Lung (tissue), 11 donors: ENCODE measurements at regions not wholly inside any gene's neighbourhood (a gene's known extent, or its start where the extent isn't known, plus 50 kb on each side); places are given as distances from the start of the nearest gene placed in this dataset.

Experiments
- ATAC-seq: fragments of 200-7000 bp; cut with Tn5 transposase; one replicate; pipeline ENCODE4 v1.9.1; 2020; ENCODE audit warnings: moderate number of reproducible peaks; ENCODE audit not compliant: insufficient read depth, low FRiP score
- DNase-seq, 3 donors: peaks; one replicate each; pipeline ENCODE4 v3.0.0-alpha.2; 2013 to 2017
- H3K27ac ChIP-seq, 2 donors: one replicate each; pipeline ENCODE4 v1.5.1; 2013; ENCODE audit warnings: mild to moderate bottlenecking in 2 of 2, moderate library complexity in 2 of 2, control low read depth in 1 of 2, inconsistent platforms in 1 of 2, low read depth in 1 of 2, low read length in 1 of 2
- H3K27me3 ChIP-seq, 3 donors: one replicate each; pipeline ENCODE4 v1.5.1; 2013; ENCODE audit warnings: low read length in 2 of 3; ENCODE audit not compliant: control insufficient read depth in 3 of 3, insufficient read depth in 3 of 3
- H3K36me3 ChIP-seq, 4 donors: one replicate each; pipeline ENCODE4 v1.5.1; 2013; ENCODE audit warnings: low read length in 4 of 4, mild to moderate bottlenecking in 1 of 4, moderate library complexity in 1 of 4; ENCODE audit not compliant: control insufficient read depth in 4 of 4, insufficient read depth in 4 of 4
- H3K4me1 ChIP-seq, 5 donors: one replicate each; pipeline ENCODE4 v1.5.1; 2013; ENCODE audit warnings: low read length in 5 of 5, mild to moderate bottlenecking in 2 of 5, moderate library complexity in 1 of 5; ENCODE audit not compliant: control insufficient read depth in 5 of 5, insufficient read depth in 5 of 5
- H3K4me3 ChIP-seq: one replicate; pipeline ENCODE4 v1.5.1; 2013; ENCODE audit warnings: mild to moderate bottlenecking, control low read depth, moderate library complexity
- H3K9ac ChIP-seq, 2 donors: one replicate each; pipeline ENCODE4 v1.5.1; 2013; ENCODE audit warnings: low read length in 2 of 2, control low read depth in 1 of 2; ENCODE audit not compliant: insufficient read depth in 1 of 2
- H3K9me3 ChIP-seq, 4 donors: one replicate each; pipeline ENCODE4 v1.5.1; 2013; ENCODE audit warnings: low read length in 3 of 4, mild to moderate bottlenecking in 1 of 4, moderate library complexity in 1 of 4; ENCODE audit not compliant: control insufficient read depth in 4 of 4, insufficient read depth in 3 of 4
- WGBS, 2 donors: extraction: QIAGEN DNeasy Blood & Tissue Kit; methylation state at CpG; one replicate each; pipeline ENCODE4 v1.1.7; 2013; 5-methylcytosine and 5-hydroxymethylcytosine counted together
- TF ChIP-seq, protein P1 (sequence below): IDR thresholded peaks from 2 replicates; pipeline ENCODE4 v1.5.1; 2012; ENCODE audit warnings: mild to moderate bottlenecking; ENCODE audit errors: control extremely low read depth, extremely low read depth
- donor health status: control.
- donor health status: control.
- donor health status: Bipolar disorder and iron deficiency.
- donor health status: healthy.
- donor health status: DM: yes; HTN: yes; CAD: no.

DNA sequence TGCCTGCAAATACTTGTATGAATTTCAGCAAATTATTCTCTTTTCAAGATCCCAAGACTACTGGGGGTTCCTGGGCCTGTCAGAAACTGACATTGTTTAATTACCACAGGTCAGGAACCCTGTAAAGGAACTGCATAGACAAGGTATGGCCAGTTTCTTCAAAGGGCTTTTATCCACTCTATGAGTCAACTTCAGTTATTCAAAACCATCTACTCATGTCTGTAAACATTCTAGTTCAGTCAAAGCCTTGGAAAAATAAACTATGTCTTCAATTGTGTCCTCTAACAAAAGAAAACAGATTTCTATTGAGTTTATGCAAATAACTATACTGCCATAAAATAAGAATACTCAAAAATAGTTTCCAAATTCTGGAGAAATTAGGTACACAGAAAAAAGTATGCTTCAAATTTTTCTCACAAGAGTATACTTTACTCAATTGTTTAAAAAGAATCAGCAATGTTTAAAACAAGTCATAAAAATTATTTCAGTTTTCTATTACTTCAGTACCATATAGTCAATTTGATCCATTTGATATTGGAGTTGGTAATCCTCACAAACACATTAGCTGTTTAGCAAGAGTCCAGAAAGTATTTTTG is 486.4 kb upstream of the PCDH20 start:
- Histone ChIP-seq H3K36me3 (no peaks in the 10 kb centered on the region), H3K4me1 (no peaks in the 10 kb centered on the region), H3K9ac (no peak overlapping the region), H3K27ac (no peak overlapping the region), H3K27me3 (no peaks in the 10 kb centered on the region), H3K4me3 (no peak overlapping the region), H3K9me3 (no peaks in the 10 kb centered on the region)
- DNase-seq (no peak), ATAC-seq (no peak)
- TF ChIP-seq, protein P1, sequence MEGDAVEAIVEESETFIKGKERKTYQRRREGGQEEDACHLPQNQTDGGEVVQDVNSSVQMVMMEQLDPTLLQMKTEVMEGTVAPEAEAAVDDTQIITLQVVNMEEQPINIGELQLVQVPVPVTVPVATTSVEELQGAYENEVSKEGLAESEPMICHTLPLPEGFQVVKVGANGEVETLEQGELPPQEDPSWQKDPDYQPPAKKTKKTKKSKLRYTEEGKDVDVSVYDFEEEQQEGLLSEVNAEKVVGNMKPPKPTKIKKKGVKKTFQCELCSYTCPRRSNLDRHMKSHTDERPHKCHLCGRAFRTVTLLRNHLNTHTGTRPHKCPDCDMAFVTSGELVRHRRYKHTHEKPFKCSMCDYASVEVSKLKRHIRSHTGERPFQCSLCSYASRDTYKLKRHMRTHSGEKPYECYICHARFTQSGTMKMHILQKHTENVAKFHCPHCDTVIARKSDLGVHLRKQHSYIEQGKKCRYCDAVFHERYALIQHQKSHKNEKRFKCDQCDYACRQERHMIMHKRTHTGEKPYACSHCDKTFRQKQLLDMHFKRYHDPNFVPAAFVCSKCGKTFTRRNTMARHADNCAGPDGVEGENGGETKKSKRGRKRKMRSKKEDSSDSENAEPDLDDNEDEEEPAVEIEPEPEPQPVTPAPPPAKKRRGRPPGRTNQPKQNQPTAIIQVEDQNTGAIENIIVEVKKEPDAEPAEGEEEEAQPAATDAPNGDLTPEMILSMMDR = no peak

DNA sequence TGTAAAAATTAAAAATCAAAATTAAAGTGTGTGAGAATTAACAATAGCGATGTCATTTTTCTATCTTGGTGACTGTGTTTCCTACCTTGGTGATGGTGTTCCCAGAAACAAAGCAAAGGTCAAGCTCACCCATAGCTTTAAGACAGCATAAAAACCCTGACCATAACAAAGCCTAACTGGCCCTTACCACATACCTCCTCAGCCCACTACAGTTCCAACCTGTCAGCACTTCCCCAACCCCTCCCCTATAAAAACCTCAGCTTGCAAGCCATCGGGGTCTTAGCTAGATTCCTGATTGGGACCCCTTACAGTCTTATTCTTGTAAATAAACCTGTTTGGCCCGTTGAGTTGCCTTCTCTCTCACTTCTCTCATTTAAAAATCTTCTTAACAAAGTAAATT is 484.4 kb upstream of the PCDH20 start:
- no peak overlapping the region for H3K4me3 ChIP-seq
- no peaks in the 10 kb centered on the region for H3K36me3 ChIP-seq
- no peak overlapping the region for H3K9ac ChIP-seq
- 50 to 51% methylated on average over 3 of the region's 3 CpGs for WGBS, 2 donors
- no peaks in the 10 kb centered on the region for H3K27me3 ChIP-seq
- TF ChIP-seq, protein P1 = no peak
- H3K4me1 ChIP-seq = no peaks in the 10 kb centered on the region
- H3K9me3 ChIP-seq = no peaks in the 10 kb centered on the region
- H3K27ac ChIP-seq = no peak overlapping the region
- ATAC-seq (no peak), DNase-seq (no peak)

DNA sequence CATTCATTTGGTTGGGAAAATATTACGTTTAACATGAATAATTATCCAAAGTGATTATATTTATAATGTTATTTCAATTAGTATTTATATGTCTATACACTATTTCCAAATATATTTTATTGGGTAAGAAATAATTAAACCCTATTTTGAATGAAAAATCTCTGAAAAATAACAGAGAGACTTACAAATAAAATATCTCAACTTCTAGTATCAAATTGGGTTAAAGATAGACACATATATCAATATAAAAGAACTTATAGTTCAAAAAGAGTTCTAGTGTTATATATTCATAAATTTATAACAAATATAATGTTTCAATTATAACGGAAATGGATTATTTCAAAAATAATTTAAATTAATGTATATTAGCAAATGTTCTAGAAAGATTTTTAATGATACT is 482.6 kb upstream of the PCDH20 start:
- no peak for DNase-seq
- no peak overlapping the region for H3K9ac ChIP-seq
- no peaks in the 10 kb centered on the region for H3K4me1 ChIP-seq
- no peaks in the 10 kb centered on the region for H3K36me3 ChIP-seq
- 88 to 89% methylated on average over 2 of the region's 2 CpGs for WGBS, 2 donors
- TF ChIP-seq, protein P1 = no peak
- H3K9me3 ChIP-seq = no peaks in the 10 kb centered on the region
- no peaks in the 10 kb centered on the region for H3K27me3 ChIP-seq
- H3K27ac ChIP-seq = no peak overlapping the region
- H3K4me3 ChIP-seq = no peak overlapping the region
- ATAC-seq = no peak

DNA sequence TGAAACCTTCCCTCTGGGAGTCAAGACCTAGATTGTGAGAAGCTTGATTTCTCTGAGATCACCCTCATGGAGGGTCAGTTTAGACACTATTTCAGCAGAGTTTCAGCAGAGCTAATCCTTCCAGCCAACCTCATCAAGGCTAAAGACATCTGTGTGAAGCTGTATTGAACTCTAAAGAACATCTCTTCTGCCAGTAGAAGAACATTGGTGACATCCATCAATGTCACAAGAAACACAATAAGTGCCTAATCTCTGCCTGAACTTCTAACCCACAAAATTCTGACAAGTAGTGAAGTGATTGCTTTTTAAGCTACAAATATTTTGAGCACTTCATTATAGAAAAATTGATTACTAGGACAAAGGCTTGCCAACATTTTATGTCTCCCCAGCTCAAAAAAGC is 475.8 kb upstream of the PCDH20 start:
- no peaks in the 10 kb centered on the region for H3K9me3 ChIP-seq
- DNase-seq = peak; percentile 11 to 61 (median 57)
- no peaks in the 10 kb centered on the region for H3K36me3 ChIP-seq
- ATAC-seq = no peak
- TF ChIP-seq, protein P1 = no peak
- H3K27ac ChIP-seq = no peak overlapping the region
- H3K4me1 ChIP-seq = no peaks in the 10 kb centered on the region
- no peak overlapping the region for H3K4me3 ChIP-seq
- H3K27me3 ChIP-seq = no peaks in the 10 kb centered on the region
- H3K9ac ChIP-seq = no peak overlapping the region
